M059J (cell line): ENCODE measurements at regions not wholly inside any gene's neighbourhood (a gene's known extent, or its start where the extent isn't known, plus 50 kb on each side); places are given as distances from the start of the nearest gene placed in this dataset.

Experiments used
- DNase-seq: peaks from one replicate; pipeline ENCODE4 v3.0.0-alpha.2; 2012; ENCODE audit warnings: low read depth

GRCh38 chr1:2916706-2917105, 104.6 kb upstream of the ACTRT2 start:
- no peak for DNase-seq

GRCh38 chr1:2917284-2917683, 104.0 kb upstream of the ACTRT2 start:
- no peak for DNase-seq

- DNase-seq = no peak
These were observed 102.8 kb upstream of the ACTRT2 start for GRCh38 chr1:2918441-2918840.

GRCh38 chr1:2919841-2920240, 101.4 kb upstream of the ACTRT2 start:
- DNase-seq = no peak

- DNase-seq = no peak
These were observed 100.7 kb upstream of the ACTRT2 start for GRCh38 chr1:2920421-2921015.

- no peak for DNase-seq
These were observed 99.1 kb upstream of the ACTRT2 start for GRCh38 chr1:2921970-2922686.

- DNase-seq = no peak
These were observed 97.9 kb upstream of the ACTRT2 start for GRCh38 chr1:2923351-2923750.

- no peak for DNase-seq
These were observed 96.0 kb upstream of the ACTRT2 start for GRCh38 chr1:2925291-2925690.

GRCh38 chr1:2925918-2926317, 95.3 kb upstream of the ACTRT2 start:
- DNase-seq = no peak

GRCh38 chr1:2926447-2927055, 94.7 kb upstream of the ACTRT2 start:
- DNase-seq = no peak

- DNase-seq = no peak
These were observed 93.6 kb upstream of the ACTRT2 start for GRCh38 chr1:2927393-2928360.

- no peak for DNase-seq
These were observed 92.6 kb upstream of the ACTRT2 start for GRCh38 chr1:2928366-2929325.

- DNase-seq = no peak
These were observed 91.9 kb upstream of the ACTRT2 start for GRCh38 chr1:2929335-2929734.

- DNase-seq = no peak
These were observed 91.1 kb upstream of the ACTRT2 start for GRCh38 chr1:2930016-2930815.

- DNase-seq = no peak
These were observed 90.1 kb upstream of the ACTRT2 start for GRCh38 chr1:2930913-2931723.

GRCh38 chr1:2931724-2932401, 89.4 kb upstream of the ACTRT2 start:
- DNase-seq = no peak

- DNase-seq = no peak
These were observed 88.5 kb upstream of the ACTRT2 start for GRCh38 chr1:2932671-2933350.
